K562 (cell line): ENCODE measurements at regions not wholly inside any gene's neighbourhood (a gene's known extent, or its start where the extent isn't known, plus 50 kb on each side); places are given as distances from the start of the nearest gene placed in this dataset.

Source experiments
- ATF1 ChIP-seq, 2 experiments: fragments of 450-650 bp in 1 of 2; IDR thresholded peaks; 2 replicates each; pipeline ENCODE4 v1.6.1; 2016; ENCODE audit warnings: missing compliant biosample characterization in 1 of 2, missing genetic modification characterization in 1 of 2
- CREB3L1 ChIP-seq: fragments of 450-650 bp; IDR thresholded peaks from 2 replicates; pipeline ENCODE4 v1.6.1; 2014; ENCODE audit warnings: low read depth, mild to moderate bottlenecking, moderate library complexity, borderline replicate concordance
- CTCF ChIP-seq, 3 experiments: IDR thresholded peaks in 2 of 3; conservative IDR thresholded peaks in 1 of 3; 2 replicates each; pipeline ENCODE4 v1.5.1; 2011 to 2012; ENCODE audit warnings: low read length in 3 of 3, mild to moderate bottlenecking in 3 of 3, control low read depth in 2 of 3, improper control_type of control experiment in 1 of 3, inconsistent platforms in 1 of 3, low read depth in 1 of 3, mixed read lengths in 1 of 3, moderate library complexity in 1 of 3; ENCODE audit not compliant: insufficient read depth in 2 of 3
- JUN ChIP-seq, 2 experiments: sonication (generic) in 1 of 2; formaldehyde crosslinking in 1 of 2; IDR thresholded peaks; 2 replicates each; pipeline versions ENCODE4 v1.6.1 to v1.8.0; 2012 to 2022; ENCODE audit warnings: borderline replicate concordance in 2 of 2, mild to moderate bottlenecking in 2 of 2, improper control_type of control experiment in 1 of 2, low read depth in 1 of 2, low read length in 1 of 2, missing genetic modification reagents in 1 of 2
- MECOM ChIP-seq: fragments of 250-450 bp; sonication (Bioruptor Pico); IDR thresholded peaks from 2 replicates; pipeline ENCODE4 v1.8.0; 2022; ENCODE audit warnings: inconsistent platforms
- MYC ChIP-seq, 2 experiments: fragments of 250-450 bp in 1 of 2; sonication (Bioruptor Pico) in 1 of 2; IDR thresholded peaks; 2 replicates each; pipeline versions ENCODE4 v1.5.1 to v1.6.1; 2012 to 2021; ENCODE audit warnings: low read depth in 2 of 2, borderline replicate concordance in 1 of 2, improper control_type of control experiment in 1 of 2, low read length in 1 of 2, mild to moderate bottlenecking in 1 of 2, moderate library complexity in 1 of 2
- ZKSCAN1 ChIP-seq: fragments of 150-350 bp; IDR thresholded peaks from 2 replicates; pipeline ENCODE4 v1.6.1; 2016; ENCODE audit warnings: low read depth, low read length
- ZNF79 ChIP-seq: fragments of 250-450 bp; sonication (Bioruptor Pico); IDR thresholded peaks from 2 replicates; pipeline ENCODE4 v1.4.0; 2020; ENCODE audit warnings: low read depth, mild to moderate bottlenecking, moderate library complexity
- ZZZ3 ChIP-seq: fragments of 450-650 bp; IDR thresholded peaks from 2 replicates; pipeline ENCODE4 v1.6.1; 2016; ENCODE audit warnings: antibody characterized with exemption, mild to moderate bottlenecking, moderate library complexity
- TF ChIP-seq, protein P1 (sequence below), 2 experiments: fragments of 450-650 bp; IDR thresholded peaks; 2 replicates each; pipeline ENCODE4 v1.6.1; 2018; ENCODE audit warnings: mild to moderate bottlenecking in 2 of 2, low read depth in 1 of 2; ENCODE audit not compliant: partially characterized antibody in 2 of 2

GRCh38 chr20:7610681-7611080 lies 329.6 kb downstream of the HAO1 start:
- TF ChIP-seq CREB3L1 (no peak), MYC (IDR thresholded peaks at IDR 0.05; ENCODE audit: low read depth, low read length) (no peak), MYC (CRISPR knock-in tag; IDR thresholded peaks at IDR 0.05; ENCODE audit: borderline replicate concordance, low read depth) (no peak), ATF1 (CRISPR knock-in tag; IDR thresholded peaks at IDR 0.05) (no peak), ATF1 (tag; IDR thresholded peaks at IDR 0.05) (no peak), JUN (IDR thresholded peaks at IDR 0.05; ENCODE audit: borderline replicate concordance, low read depth, low read length) (no peak), JUN (CRISPR knock-in tag; IDR thresholded peaks at IDR 0.05; ENCODE audit: borderline replicate concordance) (no peak), ZKSCAN1 (no peak), CTCF (IDR thresholded peaks at IDR 0.05 in 2 of 3, conservative IDR thresholded peaks at IDR 0.05 in 1 of 3; ENCODE audit: insufficient read depth in 2 of 3, low read depth in 1 of 3, low read length in 3 of 3) (no peak), ZZZ3 (no peak), MECOM (CRISPR knock-in tag) (no peak), ZNF79 (CRISPR knock-in tag) (no peak)
- TF ChIP-seq, protein P1, sequence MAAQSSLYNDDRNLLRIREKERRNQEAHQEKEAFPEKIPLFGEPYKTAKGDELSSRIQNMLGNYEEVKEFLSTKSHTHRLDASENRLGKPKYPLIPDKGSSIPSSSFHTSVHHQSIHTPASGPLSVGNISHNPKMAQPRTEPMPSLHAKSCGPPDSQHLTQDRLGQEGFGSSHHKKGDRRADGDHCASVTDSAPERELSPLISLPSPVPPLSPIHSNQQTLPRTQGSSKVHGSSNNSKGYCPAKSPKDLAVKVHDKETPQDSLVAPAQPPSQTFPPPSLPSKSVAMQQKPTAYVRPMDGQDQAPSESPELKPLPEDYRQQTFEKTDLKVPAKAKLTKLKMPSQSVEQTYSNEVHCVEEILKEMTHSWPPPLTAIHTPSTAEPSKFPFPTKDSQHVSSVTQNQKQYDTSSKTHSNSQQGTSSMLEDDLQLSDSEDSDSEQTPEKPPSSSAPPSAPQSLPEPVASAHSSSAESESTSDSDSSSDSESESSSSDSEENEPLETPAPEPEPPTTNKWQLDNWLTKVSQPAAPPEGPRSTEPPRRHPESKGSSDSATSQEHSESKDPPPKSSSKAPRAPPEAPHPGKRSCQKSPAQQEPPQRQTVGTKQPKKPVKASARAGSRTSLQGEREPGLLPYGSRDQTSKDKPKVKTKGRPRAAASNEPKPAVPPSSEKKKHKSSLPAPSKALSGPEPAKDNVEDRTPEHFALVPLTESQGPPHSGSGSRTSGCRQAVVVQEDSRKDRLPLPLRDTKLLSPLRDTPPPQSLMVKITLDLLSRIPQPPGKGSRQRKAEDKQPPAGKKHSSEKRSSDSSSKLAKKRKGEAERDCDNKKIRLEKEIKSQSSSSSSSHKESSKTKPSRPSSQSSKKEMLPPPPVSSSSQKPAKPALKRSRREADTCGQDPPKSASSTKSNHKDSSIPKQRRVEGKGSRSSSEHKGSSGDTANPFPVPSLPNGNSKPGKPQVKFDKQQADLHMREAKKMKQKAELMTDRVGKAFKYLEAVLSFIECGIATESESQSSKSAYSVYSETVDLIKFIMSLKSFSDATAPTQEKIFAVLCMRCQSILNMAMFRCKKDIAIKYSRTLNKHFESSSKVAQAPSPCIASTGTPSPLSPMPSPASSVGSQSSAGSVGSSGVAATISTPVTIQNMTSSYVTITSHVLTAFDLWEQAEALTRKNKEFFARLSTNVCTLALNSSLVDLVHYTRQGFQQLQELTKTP (IDR thresholded peaks at IDR 0.05; ENCODE audit: low read depth in 1 of 2, partially characterized antibody in 2 of 2): no peak
